Loucy (cell line): ENCODE measurements at regions not wholly inside any gene's neighbourhood (a gene's known extent, or its start where the extent isn't known, plus 50 kb on each side); places are given as distances from the start of the nearest gene placed in this dataset.

ENCODE experiments used
- H2AFZ ChIP-seq: fragments of 200-600 bp; sonication (generic); 2 replicates; pipeline ENCODE4 v1.6.0; 2016; ENCODE audit warnings: antibody characterized with exemption, mild to moderate bottlenecking, low read length, moderate library complexity
- H3F3A ChIP-seq: fragments of 200-600 bp; 2 replicates; pipeline ENCODE4 v1.6.0; 2016; ENCODE audit warnings: antibody characterized with exemption, low read depth, mild to moderate bottlenecking
- H3K27me3 ChIP-seq: fragments of 200-600 bp; sonication (generic); 2 replicates; pipeline ENCODE4 v1.6.1; 2014; ENCODE audit warnings: low read length, mild to moderate bottlenecking; ENCODE audit not compliant: insufficient read depth, poor library complexity, severe bottlenecking
- H3K36me3 ChIP-seq: fragments of 200-600 bp; sonication (generic); 2 replicates; pipeline ENCODE4 v1.6.1; 2016; ENCODE audit warnings: low read length; ENCODE audit not compliant: insufficient read depth
- H3K4me1 ChIP-seq: fragments of 200-600 bp; sonication (generic); 2 replicates; pipeline ENCODE4 v1.5.1; 2014; ENCODE audit warnings: low read length, mild to moderate bottlenecking; ENCODE audit not compliant: insufficient read depth, poor library complexity, severe bottlenecking
- H3K4me2 ChIP-seq: fragments of 200-600 bp; sonication (generic); 2 replicates; pipeline ENCODE4 v1.6.0; 2014; ENCODE audit warnings: antibody characterized with exemption, low read length, low read depth, mild to moderate bottlenecking; ENCODE audit not compliant: poor library complexity, severe bottlenecking
- H3K4me3 ChIP-seq: fragments of 200-600 bp; sonication (generic); 2 replicates; pipeline ENCODE4 v1.5.1; 2014; ENCODE audit warnings: low read length, mild to moderate bottlenecking, mixed read lengths; ENCODE audit not compliant: poor library complexity, severe bottlenecking
- H3K79me2 ChIP-seq: fragments of 200-600 bp; sonication (generic); 2 replicates; pipeline ENCODE4 v1.6.1; 2014; ENCODE audit warnings: low read length; ENCODE audit not compliant: insufficient read depth
- H3K9ac ChIP-seq: fragments of 200-600 bp; sonication (generic); 2 replicates; pipeline ENCODE4 v1.6.0; 2014; ENCODE audit warnings: mild to moderate bottlenecking, low read depth, low read length, moderate library complexity; ENCODE audit not compliant: poor library complexity, severe bottlenecking
- H3K9me2 ChIP-seq: fragments of 200-600 bp; sonication (generic); replicated peaks from 2 replicates; pipeline ENCODE4 v1.6.1; 2016; ENCODE audit warnings: low read depth, low read length, mixed read lengths
- H3K9me3 ChIP-seq: fragments of 200-600 bp; sonication (generic); 2 replicates; pipeline ENCODE4 v1.6.1; 2014; ENCODE audit warnings: mild to moderate bottlenecking, antibody characterized with exemption, low read length, low read depth; ENCODE audit not compliant: insufficient read depth
- H4K20me1 ChIP-seq: fragments of 200-600 bp; sonication (generic); 2 replicates; pipeline ENCODE4 v1.6.0; 2014; ENCODE audit warnings: antibody characterized with exemption, low read length, mild to moderate bottlenecking; ENCODE audit not compliant: insufficient read depth, poor library complexity, severe bottlenecking
- CTCF ChIP-seq: fragments of 200-600 bp; sonication (generic); conservative IDR thresholded peaks from 2 replicates; pipeline ENCODE4 v1.5.1; 2014; ENCODE audit warnings: mild to moderate bottlenecking, antibody characterized with exemption, low read length
- EZH2phosphoT487 ChIP-seq: fragments of 200-600 bp; IDR thresholded peaks from 2 replicates; pipeline ENCODE4 v1.6.1; 2018; ENCODE audit warnings: antibody characterized with exemption, mild to moderate bottlenecking, moderate library complexity, borderline replicate concordance

- Histone ChIP-seq H4K20me1 (no peaks in the 10 kb centered on the region), H3K4me3 (no peak overlapping the region), H3K9ac (no peak overlapping the region), H3K4me2 (no peak overlapping the region), H2AFZ (no peak overlapping the region), H3K79me2 (no peaks in the 10 kb centered on the region), H3K36me3 (no peaks in the 10 kb centered on the region), H3K9me3 (no peaks in the 10 kb centered on the region), H3K27me3 (no peaks in the 10 kb centered on the region), H3K9me2 (no peaks in the 10 kb centered on the region), H3F3A (no peaks in the 10 kb centered on the region), H3K4me1 (peaks cover 6% of the 10 kb centered on the region)
- TF ChIP-seq EZH2phosphoT487 (no peak), CTCF (no peak)
Observed at GRCh38 chr7:50190776-50191175, 97.7 kb upstream of the ZPBP start.

GRCh38 chr7:50189371-50189770 is 96.3 kb upstream of the ZPBP start:
- Histone ChIP-seq H3K36me3 (no peaks in the 10 kb centered on the region), H3F3A (no peaks in the 10 kb centered on the region), H3K79me2 (no peaks in the 10 kb centered on the region), H3K27me3 (no peaks in the 10 kb centered on the region), H3K4me2 (no peak overlapping the region), H3K9ac (no peak overlapping the region), H4K20me1 (no peaks in the 10 kb centered on the region), H3K4me3 (no peak overlapping the region), H3K9me2 (no peaks in the 10 kb centered on the region), H3K4me1 (peaks cover 20% of the 10 kb centered on the region), H2AFZ (no peak overlapping the region), H3K9me3 (no peaks in the 10 kb centered on the region)
- TF ChIP-seq EZH2phosphoT487 (no peak), CTCF (no peak)

GRCh38 chr7:50185951-50186682 is 93.1 kb upstream of the ZPBP start:
- H3F3A ChIP-seq: no peaks in the 10 kb centered on the region
- no peaks in the 10 kb centered on the region for H3K9me2 ChIP-seq

More at GRCh38 chr7:50185951-50186682, 93.1 kb upstream of the ZPBP start:
- no peaks in the 10 kb centered on the region for H3K36me3 ChIP-seq
- no peaks in the 10 kb centered on the region for H3K9me3 ChIP-seq
- H4K20me1 ChIP-seq: no peaks in the 10 kb centered on the region
- no peaks in the 10 kb centered on the region for H3K79me2 ChIP-seq
- H3K4me1 ChIP-seq: peaks cover 41% of the 10 kb centered on the region
- no peaks in the 10 kb centered on the region for H3K27me3 ChIP-seq
- TF ChIP-seq CTCF: no peak
- no peak for TF ChIP-seq EZH2phosphoT487
- no peak overlapping the region for H2AFZ ChIP-seq
- H3K4me3 ChIP-seq: no peak overlapping the region
- H3K4me2 ChIP-seq: no peak overlapping the region
- H3K9ac ChIP-seq: no peak overlapping the region
